ENCODE measurements at regions not wholly inside any gene's neighbourhood (a gene's known extent, or its start where the extent isn't known, plus 50 kb on each side); places are given as distances from the start of the nearest gene placed in this dataset.

DNA sequence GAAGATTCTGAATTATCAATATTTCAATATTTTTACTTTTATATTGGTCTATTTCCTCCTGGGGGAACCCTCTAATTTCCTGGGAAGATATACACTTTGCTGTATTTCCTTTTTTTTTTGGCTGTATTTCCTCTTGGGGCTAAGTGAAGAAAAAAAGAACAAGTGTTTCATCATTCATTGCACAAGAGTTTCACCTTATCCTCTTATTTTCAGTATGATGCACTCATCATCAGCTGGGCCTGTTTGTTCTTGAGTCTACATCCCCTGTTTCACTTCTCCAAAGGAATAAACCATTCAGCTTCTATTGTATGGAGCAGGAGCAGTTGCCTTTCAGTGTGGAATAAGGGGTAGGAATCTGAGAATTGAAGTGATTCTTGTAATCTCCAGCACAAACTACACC is 210.8 kb downstream of the FAM170A start:
- no peaks in the 10 kb centered on the region for H4K20me1 ChIP-seq (ENCODE audit: insufficient read depth, low read length)
- H3K9me3 Mint-ChIP-seq = peaks cover 3 to 26% (median 12%) of the 10 kb centered on the region in 7 donors
- H3K27ac ChIP-seq (ENCODE audit: low read depth in 1 of 2, low read length in 2 of 2) = no peak overlapping the region
- no peak for DNase-seq
- H3K27ac Mint-ChIP-seq = no peak overlapping the region
- H3K4me3 Mint-ChIP-seq = no peak overlapping the region
- H3K36me3 Mint-ChIP-seq = no peaks in the 10 kb centered on the region
- H3K27me3 Mint-ChIP-seq (ENCODE audit: low read depth in 3 of 3) = peaks cover 0 to 2% (median 0%) of the 10 kb centered on the region in 3 donors
- H3K36me3 ChIP-seq (replicated peaks in 1 of 2; ENCODE audit: control insufficient read depth in 1 of 2, insufficient read depth in 2 of 2, low read length in 2 of 2) = no peaks in the 10 kb centered on the region
- no peak overlapping the region for H3K9ac ChIP-seq (ENCODE audit: insufficient read depth, low read length, poor library complexity, severe bottlenecking)
- H2AFZ ChIP-seq (ENCODE audit: insufficient read depth, low read depth, low read length, poor library complexity, severe bottlenecking) = no peak overlapping the region
- H3K4me2 ChIP-seq (replicated peaks; ENCODE audit: extremely low read depth, low read length, poor library complexity, severe bottlenecking) = no peak overlapping the region
- H3K9me3 ChIP-seq (replicated peaks in 1 of 2; ENCODE audit: control insufficient read depth in 1 of 2, insufficient read depth in 1 of 2, low read length in 2 of 2) = peaks cover 8 to 9% of the 10 kb centered on the region in 2 donors
- TF ChIP-seq, protein P1, sequence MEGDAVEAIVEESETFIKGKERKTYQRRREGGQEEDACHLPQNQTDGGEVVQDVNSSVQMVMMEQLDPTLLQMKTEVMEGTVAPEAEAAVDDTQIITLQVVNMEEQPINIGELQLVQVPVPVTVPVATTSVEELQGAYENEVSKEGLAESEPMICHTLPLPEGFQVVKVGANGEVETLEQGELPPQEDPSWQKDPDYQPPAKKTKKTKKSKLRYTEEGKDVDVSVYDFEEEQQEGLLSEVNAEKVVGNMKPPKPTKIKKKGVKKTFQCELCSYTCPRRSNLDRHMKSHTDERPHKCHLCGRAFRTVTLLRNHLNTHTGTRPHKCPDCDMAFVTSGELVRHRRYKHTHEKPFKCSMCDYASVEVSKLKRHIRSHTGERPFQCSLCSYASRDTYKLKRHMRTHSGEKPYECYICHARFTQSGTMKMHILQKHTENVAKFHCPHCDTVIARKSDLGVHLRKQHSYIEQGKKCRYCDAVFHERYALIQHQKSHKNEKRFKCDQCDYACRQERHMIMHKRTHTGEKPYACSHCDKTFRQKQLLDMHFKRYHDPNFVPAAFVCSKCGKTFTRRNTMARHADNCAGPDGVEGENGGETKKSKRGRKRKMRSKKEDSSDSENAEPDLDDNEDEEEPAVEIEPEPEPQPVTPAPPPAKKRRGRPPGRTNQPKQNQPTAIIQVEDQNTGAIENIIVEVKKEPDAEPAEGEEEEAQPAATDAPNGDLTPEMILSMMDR (IDR thresholded peaks at IDR 0.05) = no peak
- H3K4me1 Mint-ChIP-seq = no peaks in the 10 kb centered on the region
- H3K4me3 ChIP-seq (replicated peaks in 1 of 3; ENCODE audit: low read depth in 2 of 3, low read length in 3 of 3) = no peak overlapping the region
- H3K79me2 ChIP-seq (ENCODE audit: insufficient read depth, low read length) = no peaks in the 10 kb centered on the region
- intact Hi-C loops (cut with micrococcal nuclease) = no loop called here
- H3K4me1 ChIP-seq (ENCODE audit: control insufficient read depth in 1 of 2, insufficient read depth in 2 of 2, low read length in 2 of 2) = no peaks in the 10 kb centered on the region
- no peaks in the 10 kb centered on the region for H3K27me3 ChIP-seq (ENCODE audit: control insufficient read depth in 2 of 2, insufficient read depth in 2 of 2, low read length in 2 of 2)

DNA sequence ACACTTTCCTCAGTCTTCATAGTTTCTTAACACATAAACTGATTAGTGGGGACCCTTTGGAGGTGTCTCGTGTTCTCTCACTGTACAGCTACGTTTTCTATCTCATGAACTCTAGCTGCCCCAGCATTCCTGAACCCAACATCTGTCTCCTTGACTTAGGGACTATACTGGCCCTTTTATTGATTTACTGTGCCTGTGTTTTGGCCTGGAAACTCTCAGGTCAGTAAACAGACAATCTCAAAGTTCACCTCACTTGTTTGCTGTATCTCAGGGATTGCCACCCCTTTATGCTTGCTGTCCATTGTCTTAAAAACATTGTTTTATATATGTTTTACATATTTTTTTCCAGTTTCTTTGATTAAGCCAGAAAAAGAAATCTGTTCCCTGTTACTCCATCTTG is 222.8 kb downstream of the FAM170A start:
- H3K79me2 ChIP-seq (ENCODE audit: insufficient read depth, low read length) = no peaks in the 10 kb centered on the region
- no peaks in the 10 kb centered on the region for H4K20me1 ChIP-seq (ENCODE audit: insufficient read depth, low read length)
- H2AFZ ChIP-seq (ENCODE audit: insufficient read depth, low read depth, low read length, poor library complexity, severe bottlenecking) = no peak overlapping the region
- no peak overlapping the region for H3K4me3 ChIP-seq (replicated peaks in 1 of 3; ENCODE audit: low read depth in 2 of 3, low read length in 3 of 3)
- H3K9ac ChIP-seq (ENCODE audit: insufficient read depth, low read length, poor library complexity, severe bottlenecking) = no peak overlapping the region
- Mint-ChIP-seq H3K36me3 (no peaks in the 10 kb centered on the region), H3K4me1 (no peaks in the 10 kb centered on the region), H3K4me3 (no peak overlapping the region), H3K27ac (no peak overlapping the region), H3K27me3 (ENCODE audit: low read depth in 3 of 3) (no peaks in the 10 kb centered on the region), H3K9me3 (peaks cover 0 to 8% (median 5%) of the 10 kb centered on the region in 7 donors)
- DNase-seq = no peak
- H3K27ac ChIP-seq (ENCODE audit: low read depth in 1 of 2, low read length in 2 of 2) = no peak overlapping the region
- TF ChIP-seq, protein P1 (IDR thresholded peaks at IDR 0.05) = no peak
- WGBS (ENCODE audit: insufficient coverage) = 92% methylated on average over 2 of the region's 2 CpGs
- intact Hi-C loops (cut with micrococcal nuclease) = no loop called here
- H3K27me3 ChIP-seq (ENCODE audit: control insufficient read depth in 2 of 2, insufficient read depth in 2 of 2, low read length in 2 of 2) = no peaks in the 10 kb centered on the region
- H3K36me3 ChIP-seq (replicated peaks in 1 of 2; ENCODE audit: control insufficient read depth in 1 of 2, insufficient read depth in 2 of 2, low read length in 2 of 2) = no peaks in the 10 kb centered on the region
- no peak overlapping the region for H3K4me2 ChIP-seq (replicated peaks; ENCODE audit: extremely low read depth, low read length, poor library complexity, severe bottlenecking)
- no peaks in the 10 kb centered on the region for H3K9me3 ChIP-seq (replicated peaks in 1 of 2; ENCODE audit: control insufficient read depth in 1 of 2, insufficient read depth in 1 of 2, low read length in 2 of 2)
- H3K4me1 ChIP-seq (ENCODE audit: control insufficient read depth in 1 of 2, insufficient read depth in 2 of 2, low read length in 2 of 2) = no peaks in the 10 kb centered on the region
